Endodermal cell (in vitro differentiated cells): ENCODE measurements at regions not wholly inside any gene's neighbourhood (a gene's known extent, or its start where the extent isn't known, plus 50 kb on each side); places are given as distances from the start of the nearest gene placed in this dataset.

Source experiments
- DNase-seq: peaks from one replicate; pipeline ENCODE4 v3.0.0-alpha.2; 2017
- H3K27ac ChIP-seq: 2 replicates; pipeline ENCODE4 v1.5.1; 2013; ENCODE audit warnings: mild to moderate bottlenecking, low read depth, low read length, moderate library complexity
- H3K27me3 ChIP-seq: 2 replicates; pipeline ENCODE4 v1.6.1; 2013; ENCODE audit warnings: mild to moderate bottlenecking, low read length, moderate library complexity; ENCODE audit not compliant: insufficient read depth, control insufficient read depth, poor library complexity, severe bottlenecking
- H3K36me3 ChIP-seq: 2 replicates; pipeline ENCODE4 v1.7.0; 2013; ENCODE audit warnings: mild to moderate bottlenecking, low read length, moderate library complexity; ENCODE audit not compliant: control insufficient read depth, insufficient read depth
- H3K4me1 ChIP-seq: one replicate; pipeline ENCODE4 v1.7.0; 2013; ENCODE audit warnings: low read length; ENCODE audit not compliant: control insufficient read depth, insufficient read depth
- H3K4me3 ChIP-seq: 2 replicates; pipeline ENCODE4 v1.5.1; 2013; ENCODE audit warnings: mild to moderate bottlenecking, low read length, moderate library complexity
- H3K9ac ChIP-seq: 2 replicates; pipeline ENCODE4 v1.6.1; 2013; ENCODE audit warnings: mild to moderate bottlenecking, low read length, moderate library complexity; ENCODE audit not compliant: poor library complexity, severe bottlenecking; ENCODE audit errors: extremely low read depth
- H3K9me3 ChIP-seq: 2 replicates; pipeline ENCODE4 v1.6.1; 2013; ENCODE audit warnings: mild to moderate bottlenecking, low read length, moderate library complexity; ENCODE audit not compliant: control insufficient read depth
- H3K27ac Mint-ChIP-seq: 2 replicates; pipeline ENCODE4 v1.8.0; 2020; ENCODE audit warnings: mixed read lengths
- H3K27me3 Mint-ChIP-seq: 2 replicates; pipeline ENCODE4 v1.8.0; 2021; ENCODE audit warnings: mild to moderate bottlenecking, mixed read lengths; ENCODE audit not compliant: insufficient read depth
- H3K36me3 Mint-ChIP-seq: 2 replicates; pipeline ENCODE4 v1.8.0; 2020; ENCODE audit warnings: low read depth, mixed read lengths
- H3K4me1 Mint-ChIP-seq: 2 replicates; pipeline ENCODE4 v1.8.0; 2020; ENCODE audit warnings: mixed read lengths
- H3K4me3 Mint-ChIP-seq: 2 replicates; pipeline ENCODE4 v1.8.0; 2020; ENCODE audit warnings: mild to moderate bottlenecking, moderate library complexity, mixed read lengths
- H3K9me3 Mint-ChIP-seq: 2 replicates; pipeline ENCODE4 v1.8.0; 2020; ENCODE audit warnings: mild to moderate bottlenecking, mixed read lengths
- WGBS, 2 experiments: methylation state at CpG; one replicate each; pipeline versions ENCODE4 v1.1.5 to v1.1.7; 2013; ENCODE audit warnings: missing lambda C conversion rate in 2 of 2, mixed read lengths in 1 of 2; ENCODE audit not compliant: insufficient coverage in 1 of 2, insufficient read length in 1 of 2; 5-methylcytosine and 5-hydroxymethylcytosine counted together
- TF ChIP-seq, protein P1 (sequence below): fragments of 200-600 bp; sonication (generic); conservative IDR thresholded peaks from 2 replicates; pipeline ENCODE4 v1.5.0; 2021; ENCODE audit warnings: antibody characterized with exemption, mild to moderate bottlenecking

DNA sequence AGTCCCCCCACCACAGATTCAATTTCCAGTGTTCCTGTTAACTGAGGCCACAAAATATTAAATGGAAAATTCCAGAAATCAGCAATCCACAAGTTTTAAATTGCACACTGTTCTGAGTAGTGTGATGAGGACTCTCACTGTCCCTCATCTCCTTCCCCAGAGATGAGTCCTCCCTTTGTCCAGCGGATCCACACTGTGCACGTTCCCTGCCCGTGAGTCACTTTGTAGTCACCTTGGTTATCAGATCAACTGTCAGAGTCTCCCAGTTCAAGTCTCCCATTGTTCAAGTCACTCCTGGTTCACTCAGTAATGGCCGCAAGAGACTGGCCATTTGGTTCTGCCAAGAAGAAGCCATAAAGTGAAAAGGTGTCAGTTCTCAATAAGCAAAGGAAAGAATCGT, 168.6 kb upstream of the AFDN start:
- Mint-ChIP-seq H3K9me3 (peaks cover 4% of the 10 kb centered on the region), H3K36me3 (no peaks in the 10 kb centered on the region), H3K4me3 (no peak overlapping the region), H3K4me1 (peaks cover 15% of the 10 kb centered on the region), H3K27me3 (no peaks in the 10 kb centered on the region), H3K27ac (no peak overlapping the region)
- TF ChIP-seq, protein P1, sequence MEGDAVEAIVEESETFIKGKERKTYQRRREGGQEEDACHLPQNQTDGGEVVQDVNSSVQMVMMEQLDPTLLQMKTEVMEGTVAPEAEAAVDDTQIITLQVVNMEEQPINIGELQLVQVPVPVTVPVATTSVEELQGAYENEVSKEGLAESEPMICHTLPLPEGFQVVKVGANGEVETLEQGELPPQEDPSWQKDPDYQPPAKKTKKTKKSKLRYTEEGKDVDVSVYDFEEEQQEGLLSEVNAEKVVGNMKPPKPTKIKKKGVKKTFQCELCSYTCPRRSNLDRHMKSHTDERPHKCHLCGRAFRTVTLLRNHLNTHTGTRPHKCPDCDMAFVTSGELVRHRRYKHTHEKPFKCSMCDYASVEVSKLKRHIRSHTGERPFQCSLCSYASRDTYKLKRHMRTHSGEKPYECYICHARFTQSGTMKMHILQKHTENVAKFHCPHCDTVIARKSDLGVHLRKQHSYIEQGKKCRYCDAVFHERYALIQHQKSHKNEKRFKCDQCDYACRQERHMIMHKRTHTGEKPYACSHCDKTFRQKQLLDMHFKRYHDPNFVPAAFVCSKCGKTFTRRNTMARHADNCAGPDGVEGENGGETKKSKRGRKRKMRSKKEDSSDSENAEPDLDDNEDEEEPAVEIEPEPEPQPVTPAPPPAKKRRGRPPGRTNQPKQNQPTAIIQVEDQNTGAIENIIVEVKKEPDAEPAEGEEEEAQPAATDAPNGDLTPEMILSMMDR, result no peak
- no peaks in the 10 kb centered on the region for H3K9me3 ChIP-seq
- H3K27me3 ChIP-seq, result no peaks in the 10 kb centered on the region
- H3K36me3 ChIP-seq, result no peaks in the 10 kb centered on the region
- DNase-seq, result no peak
- peaks cover 6% of the 10 kb centered on the region for H3K4me1 ChIP-seq
- no peak overlapping the region for H3K27ac ChIP-seq
- H3K9ac ChIP-seq, result no peak overlapping the region
- WGBS, 2 experiments, result 91 to 96% methylated on average over 4 to 5 of the region's 5 CpGs
- H3K4me3 ChIP-seq, result no peak overlapping the region

- H3K36me3 ChIP-seq, result no peaks in the 10 kb centered on the region
- TF ChIP-seq, protein P1, result no peak
- no peaks in the 10 kb centered on the region for H3K36me3 Mint-ChIP-seq
- H3K27me3 Mint-ChIP-seq, result no peaks in the 10 kb centered on the region
- DNase-seq, result no peak
- peak overlapping the region; percentile 63 for H3K27ac ChIP-seq
- peaks cover 6% of the 10 kb centered on the region for H3K4me1 ChIP-seq
- H3K27me3 ChIP-seq, result no peaks in the 10 kb centered on the region
- H3K9me3 ChIP-seq, result no peaks in the 10 kb centered on the region
- no peak overlapping the region for H3K27ac Mint-ChIP-seq
- whole genome bisulfite sequencing, 2 experiments, result 93 to 100% methylated on average over 2 to 4 of the region's 4 CpGs
- H3K9me3 Mint-ChIP-seq, result peaks cover 4% of the 10 kb centered on the region
- H3K4me3 ChIP-seq, result no peak overlapping the region
- H3K4me3 Mint-ChIP-seq, result no peak overlapping the region
- H3K4me1 Mint-ChIP-seq, result peaks cover 15% of the 10 kb centered on the region
- H3K9ac ChIP-seq, result no peak overlapping the region
Measured at GRCh38 chr6:167659046-167659445, 167.7 kb upstream of the AFDN start.

DNA sequence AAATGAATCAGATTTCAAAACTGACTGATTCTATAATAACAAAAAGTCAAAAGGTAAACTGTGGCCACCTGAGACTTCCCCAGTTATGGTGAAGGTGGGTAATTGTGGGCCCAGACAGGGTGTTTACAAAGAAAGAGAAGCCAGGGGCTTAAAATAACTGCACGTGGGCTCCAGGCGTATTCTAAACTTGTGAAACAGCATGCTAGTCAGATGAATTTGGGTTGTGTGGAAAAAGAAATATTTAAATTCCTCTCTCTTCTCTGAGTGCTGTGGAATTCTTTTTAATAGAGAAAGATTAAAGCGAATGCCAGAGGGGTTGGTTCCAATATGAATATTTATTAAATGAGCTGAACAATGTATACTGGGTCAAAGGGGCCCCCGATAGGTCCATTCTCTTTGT, 166.3 kb upstream of the AFDN start:
- Mint-ChIP-seq H3K9me3 (peaks cover 4% of the 10 kb centered on the region), H3K4me1 (peaks cover 15% of the 10 kb centered on the region), H3K36me3 (no peaks in the 10 kb centered on the region), H3K27ac (no peak overlapping the region), H3K4me3 (no peak overlapping the region), H3K27me3 (no peaks in the 10 kb centered on the region)
- no peaks in the 10 kb centered on the region for H3K36me3 ChIP-seq
- H3K27ac ChIP-seq, result no peak overlapping the region
- no peaks in the 10 kb centered on the region for H3K27me3 ChIP-seq
- H3K4me3 ChIP-seq, result no peak overlapping the region
- peaks cover 6% of the 10 kb centered on the region for H3K4me1 ChIP-seq
- TF ChIP-seq, protein P1, result no peak
- no peak for DNase-seq
- H3K9me3 ChIP-seq, result no peaks in the 10 kb centered on the region
- 90 to 100% methylated on average over 3 to 4 of the region's 4 CpGs for WGBS, 2 experiments
- no peak overlapping the region for H3K9ac ChIP-seq
